ENCODE measurements at regions not wholly inside any gene's neighbourhood (a gene's known extent, or its start where the extent isn't known, plus 50 kb on each side); places are given as distances from the start of the nearest gene placed in this dataset.

DNA sequence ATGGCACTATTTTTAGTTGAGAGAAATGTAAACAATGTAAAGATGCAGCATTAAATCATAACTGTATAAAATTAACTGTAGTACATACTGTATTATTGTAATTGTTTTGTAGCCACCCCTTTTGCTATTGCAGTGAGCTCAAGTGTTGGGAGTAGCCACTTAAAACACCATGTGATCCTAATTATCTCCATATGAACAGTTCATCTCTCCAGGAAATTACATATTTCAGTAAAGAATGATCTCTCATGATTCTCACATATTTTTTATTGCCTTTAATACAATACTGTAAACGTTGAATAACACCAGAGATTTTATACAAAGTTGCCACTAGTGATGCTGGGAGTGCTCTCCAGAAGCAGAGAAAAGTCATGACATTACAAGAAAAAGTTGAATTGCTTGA, 1768.6 kb downstream of the LRRC4C start:
- TF ChIP-seq, protein P1, sequence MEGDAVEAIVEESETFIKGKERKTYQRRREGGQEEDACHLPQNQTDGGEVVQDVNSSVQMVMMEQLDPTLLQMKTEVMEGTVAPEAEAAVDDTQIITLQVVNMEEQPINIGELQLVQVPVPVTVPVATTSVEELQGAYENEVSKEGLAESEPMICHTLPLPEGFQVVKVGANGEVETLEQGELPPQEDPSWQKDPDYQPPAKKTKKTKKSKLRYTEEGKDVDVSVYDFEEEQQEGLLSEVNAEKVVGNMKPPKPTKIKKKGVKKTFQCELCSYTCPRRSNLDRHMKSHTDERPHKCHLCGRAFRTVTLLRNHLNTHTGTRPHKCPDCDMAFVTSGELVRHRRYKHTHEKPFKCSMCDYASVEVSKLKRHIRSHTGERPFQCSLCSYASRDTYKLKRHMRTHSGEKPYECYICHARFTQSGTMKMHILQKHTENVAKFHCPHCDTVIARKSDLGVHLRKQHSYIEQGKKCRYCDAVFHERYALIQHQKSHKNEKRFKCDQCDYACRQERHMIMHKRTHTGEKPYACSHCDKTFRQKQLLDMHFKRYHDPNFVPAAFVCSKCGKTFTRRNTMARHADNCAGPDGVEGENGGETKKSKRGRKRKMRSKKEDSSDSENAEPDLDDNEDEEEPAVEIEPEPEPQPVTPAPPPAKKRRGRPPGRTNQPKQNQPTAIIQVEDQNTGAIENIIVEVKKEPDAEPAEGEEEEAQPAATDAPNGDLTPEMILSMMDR (IDR thresholded peaks at IDR 0.05): no peak
- no peak for TF ChIP-seq POLR2A (IDR thresholded peaks at IDR 0.05)
